ENCODE measurements at regions not wholly inside any gene's neighbourhood (a gene's known extent, or its start where the extent isn't known, plus 50 kb on each side); places are given as distances from the start of the nearest gene placed in this dataset.

DNA sequence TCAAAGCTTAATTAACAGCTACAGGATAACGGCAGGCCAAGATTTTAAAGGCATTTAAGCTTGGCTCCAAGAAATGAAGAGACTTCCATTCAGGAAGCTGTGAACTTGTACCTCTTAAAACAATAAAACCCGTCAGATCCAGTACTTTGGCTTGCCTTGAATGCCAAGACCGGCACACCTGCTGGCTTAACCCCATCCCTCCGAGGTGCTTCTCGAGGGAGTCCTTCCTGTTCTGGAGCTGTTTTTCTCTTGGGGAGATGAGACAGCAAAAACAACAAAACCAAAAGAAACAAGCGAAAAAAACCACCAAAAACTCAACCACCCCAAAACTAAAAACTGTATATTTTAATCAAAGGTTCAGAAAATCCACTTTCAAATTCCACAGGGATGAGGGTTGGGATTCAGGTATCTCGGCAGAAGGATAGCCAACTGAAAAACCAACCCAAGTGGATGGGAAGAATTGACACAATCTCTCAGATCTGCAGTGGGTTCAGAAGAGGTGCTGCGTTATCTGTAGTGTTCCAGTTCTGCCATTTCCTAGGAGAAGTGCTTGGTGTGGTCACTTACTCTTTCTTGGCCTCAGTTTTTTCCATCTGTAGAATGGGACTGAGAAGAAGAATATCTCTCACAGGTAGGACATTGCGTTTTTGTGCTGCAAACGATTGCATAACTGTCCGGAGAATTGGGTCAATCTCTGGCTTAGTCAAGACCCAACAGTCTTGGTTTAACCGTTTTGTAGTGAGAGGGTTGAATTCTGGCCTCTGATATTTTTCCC, 420.1 kb downstream of the VRK1 start:
- no peak for DNase-seq

DNA sequence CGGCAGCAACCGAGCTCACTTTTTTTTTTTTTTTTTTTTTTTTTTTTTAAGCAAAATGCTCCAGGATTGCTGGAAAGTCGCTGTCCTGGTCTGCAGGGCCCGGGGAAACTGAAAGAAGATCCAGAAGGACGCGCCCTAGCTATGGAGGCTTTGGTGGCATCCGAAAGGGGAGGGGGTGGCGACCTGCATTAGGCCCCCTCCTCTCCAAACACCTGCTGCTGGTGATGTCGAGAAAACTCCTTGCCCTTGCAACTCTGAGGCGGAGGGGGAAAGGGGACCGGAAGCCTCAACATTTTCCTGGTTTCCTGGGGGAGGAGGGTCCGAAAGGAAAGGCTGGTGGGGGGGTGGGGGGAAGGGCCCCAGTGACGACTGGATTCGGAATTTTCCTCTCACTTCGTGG, 421.1 kb downstream of the VRK1 start:
- DNase-seq, result no peak

DNA sequence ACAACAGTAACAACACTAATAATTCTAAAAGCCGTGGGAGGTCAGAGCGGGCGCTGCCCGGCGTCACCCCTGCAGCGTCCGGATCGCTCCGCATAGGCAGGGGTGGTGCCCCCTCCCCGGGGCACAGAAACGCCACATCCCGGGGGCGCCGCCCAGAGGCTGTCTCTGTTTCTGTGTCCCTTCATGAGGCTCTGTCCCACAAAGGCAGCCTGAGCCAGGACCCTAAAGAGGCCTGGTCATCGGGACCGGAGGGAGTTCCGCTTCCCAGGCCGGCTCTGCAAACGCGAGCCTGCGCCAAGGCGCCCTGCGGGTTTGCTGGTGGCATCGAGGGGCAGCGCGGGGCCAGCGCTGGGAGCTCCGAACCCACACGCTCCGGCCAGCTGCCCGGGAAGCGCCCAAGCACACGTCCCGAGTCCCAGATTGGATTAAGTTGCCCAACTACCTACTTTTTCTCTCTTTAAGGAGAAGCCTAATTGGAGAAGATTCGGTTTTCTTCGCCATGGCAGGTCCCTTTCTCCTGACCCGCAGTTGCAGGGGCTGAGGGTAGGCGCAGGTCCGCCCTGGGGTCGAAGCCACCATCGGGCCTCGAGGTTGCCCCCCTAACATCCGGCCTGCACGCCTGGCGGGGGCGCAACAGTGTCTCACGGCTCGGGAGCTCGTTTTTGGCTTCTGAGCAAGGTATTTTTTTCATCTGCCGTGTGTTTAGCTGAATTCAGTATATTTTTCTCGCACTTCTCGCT, 421.7 kb downstream of the VRK1 start:
- DNase-seq, result no peak

DNA sequence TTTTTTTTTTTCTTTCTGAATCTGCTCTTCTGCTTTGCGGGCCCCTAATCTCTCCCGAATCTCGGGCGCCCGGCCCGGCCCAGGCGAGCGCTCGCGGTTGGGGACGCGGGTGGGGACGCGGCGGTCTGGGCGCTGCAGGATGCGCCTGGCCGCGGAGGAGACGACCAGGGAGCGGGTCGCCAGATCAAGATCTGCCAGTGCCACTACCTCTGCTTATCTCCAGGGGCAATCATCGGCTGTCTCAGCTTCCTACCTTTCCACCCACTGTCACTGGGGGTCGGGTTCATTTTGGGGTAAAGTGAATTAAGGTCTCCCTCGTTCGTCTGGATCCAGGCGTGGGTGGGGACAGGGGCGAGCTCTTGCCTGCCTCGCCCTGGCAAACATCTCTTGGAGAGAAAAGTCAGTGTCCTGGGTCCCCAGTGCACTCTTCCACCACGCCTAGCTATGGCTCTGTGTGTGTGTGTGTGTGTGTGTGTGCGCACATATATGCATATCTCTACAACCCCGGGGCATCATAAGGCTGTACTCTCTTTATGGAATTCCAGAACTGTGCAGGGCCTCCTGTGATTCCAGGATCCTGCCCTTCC, 422.3 kb downstream of the VRK1 start:
- DNase-seq, result no peak

DNA sequence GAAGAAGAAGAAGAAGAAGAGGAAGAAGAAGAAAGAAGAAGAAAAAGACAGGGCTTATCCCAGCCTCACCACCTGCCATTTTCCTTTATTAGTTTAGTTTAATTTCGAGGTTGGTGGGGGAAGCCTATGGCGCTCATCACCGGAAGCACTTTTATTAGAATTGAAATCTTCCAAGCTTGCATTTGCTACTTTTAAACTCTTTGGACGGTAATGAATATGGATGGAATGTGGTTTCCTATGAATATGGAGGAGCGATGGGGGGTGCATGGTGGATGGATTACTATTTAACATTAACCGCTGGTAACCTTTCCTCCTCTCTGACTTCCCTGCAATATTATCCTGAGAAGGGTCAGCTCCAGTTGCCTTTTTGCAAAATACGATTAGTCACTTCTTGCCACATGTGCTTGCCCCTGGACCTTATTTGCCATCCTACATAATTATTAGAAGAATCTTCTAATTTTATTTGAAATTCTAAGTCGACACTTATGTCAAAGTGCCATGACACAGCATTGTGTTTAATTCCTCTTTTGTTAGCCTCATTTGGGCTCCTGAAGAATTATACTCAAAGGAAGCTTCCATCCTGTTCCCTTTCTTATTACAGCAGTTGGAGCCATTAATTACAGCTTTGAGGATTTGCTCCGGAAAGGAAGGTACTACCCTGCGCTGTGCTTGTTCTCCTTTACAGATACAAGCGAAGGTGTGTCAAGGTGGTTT, 424.5 kb downstream of the VRK1 start:
- no peak for DNase-seq

DNA sequence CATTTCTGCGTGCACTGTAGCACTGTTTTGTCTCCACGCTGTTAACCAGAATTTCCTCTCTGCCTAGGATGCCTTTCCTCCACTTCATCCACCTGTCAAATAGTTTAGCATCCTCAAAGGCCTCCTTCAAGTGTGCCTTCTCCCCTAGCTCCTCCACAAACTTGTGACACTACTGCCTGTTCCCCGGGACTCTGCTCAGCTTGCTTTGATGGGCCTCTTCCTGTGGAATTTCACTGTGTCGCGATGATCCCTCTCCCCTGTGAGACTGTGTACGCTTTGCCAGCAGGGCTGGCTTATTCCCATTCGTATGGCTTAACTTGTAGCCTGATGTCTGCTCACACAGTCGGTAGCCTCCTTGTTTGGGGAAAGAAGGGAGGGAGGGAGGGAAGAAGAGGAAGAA, 426.8 kb downstream of the VRK1 start:
- DNase-seq, result no peak

DNA sequence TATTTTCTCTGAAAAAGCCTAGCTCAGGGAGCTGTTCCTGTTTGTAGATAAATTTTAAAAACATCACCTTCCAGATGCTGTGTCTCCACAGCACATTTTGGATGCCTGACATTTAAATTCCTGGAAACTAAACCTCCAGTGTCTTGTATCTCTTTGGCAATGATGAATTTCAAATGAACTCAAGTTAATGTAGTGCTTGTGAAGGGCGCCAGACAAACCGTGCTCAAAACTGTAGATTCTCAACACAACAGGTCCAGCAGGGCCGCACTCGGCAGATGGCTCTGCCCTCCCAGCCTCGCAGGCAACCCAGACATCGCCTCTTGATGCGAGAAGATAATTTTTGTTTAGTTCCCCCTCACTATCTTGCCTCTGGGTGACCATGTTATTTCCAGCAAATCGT, 432.9 kb downstream of the VRK1 start:
- DNase-seq, result no peak

DNA sequence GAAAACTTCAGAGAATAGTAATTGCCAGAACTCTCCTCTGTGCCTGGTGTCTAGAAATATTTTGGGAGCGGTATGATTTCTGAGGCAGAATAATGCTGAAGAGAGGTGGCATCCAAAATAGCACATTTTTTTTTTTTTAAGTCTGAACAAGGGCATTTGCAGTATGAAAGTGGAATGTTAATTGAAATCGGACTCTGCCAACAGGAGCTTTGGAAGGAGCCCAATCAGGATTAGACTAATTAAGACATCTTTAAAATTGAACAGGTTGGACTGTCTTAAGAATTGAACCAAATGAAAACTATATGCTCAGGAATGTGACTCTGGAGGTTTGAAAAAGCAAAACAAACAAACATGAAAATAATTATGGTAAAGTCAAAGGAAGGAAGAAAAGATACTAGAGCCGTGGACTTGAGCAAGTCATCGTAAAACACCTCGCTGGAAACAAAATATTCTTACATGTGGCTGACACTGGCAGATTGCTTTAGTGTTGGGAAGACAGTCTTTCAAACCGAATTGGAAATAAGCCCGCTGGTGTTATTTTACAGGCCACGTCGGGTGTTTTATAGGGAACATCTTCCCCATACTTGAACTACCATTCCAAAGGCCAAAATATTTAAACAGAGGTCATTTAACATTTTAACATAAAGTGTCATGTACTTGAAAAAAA, 436.3 kb downstream of the VRK1 start:
- no peak for DNase-seq

DNA sequence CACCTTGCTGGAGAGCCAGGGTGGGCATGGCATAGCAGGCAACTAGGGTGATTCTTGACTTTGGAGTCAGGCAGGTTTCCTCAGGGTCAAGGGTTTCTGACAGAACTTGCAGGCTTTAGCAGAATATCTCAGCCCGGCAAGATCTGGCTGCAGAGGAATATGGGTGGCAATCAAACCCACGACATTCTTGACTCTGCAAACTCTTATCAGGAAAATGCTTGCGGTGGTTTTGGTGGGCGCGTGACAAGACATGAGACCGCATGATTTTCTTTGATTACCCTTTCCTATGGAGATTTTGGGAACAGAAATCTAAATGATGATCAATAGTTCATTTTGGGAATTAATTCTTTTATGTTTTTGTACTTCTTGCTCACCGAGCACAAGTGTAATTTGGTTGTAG, 449.5 kb downstream of the VRK1 start:
- no peak for DNase-seq

DNA sequence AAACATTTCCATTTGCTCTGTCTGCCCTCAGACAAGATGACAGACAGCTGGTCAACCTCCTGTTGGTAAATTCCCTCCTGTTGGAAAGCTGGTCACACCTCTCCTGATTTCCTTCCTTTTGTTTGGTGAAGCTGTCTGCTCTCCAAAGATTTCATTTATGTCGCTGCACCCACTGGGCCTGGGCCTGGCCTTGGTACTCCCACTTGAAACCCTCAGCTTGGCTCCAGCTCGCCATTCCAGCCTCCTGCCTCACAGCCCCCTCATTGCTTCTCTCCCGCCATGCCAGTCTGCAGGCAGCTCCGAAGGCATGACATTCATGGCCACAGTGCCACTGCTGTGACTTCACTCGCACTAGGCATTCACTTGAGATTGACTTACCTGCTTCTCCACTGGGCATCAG, 451.8 kb downstream of the VRK1 start:
- DNase-seq, result no peak

DNA sequence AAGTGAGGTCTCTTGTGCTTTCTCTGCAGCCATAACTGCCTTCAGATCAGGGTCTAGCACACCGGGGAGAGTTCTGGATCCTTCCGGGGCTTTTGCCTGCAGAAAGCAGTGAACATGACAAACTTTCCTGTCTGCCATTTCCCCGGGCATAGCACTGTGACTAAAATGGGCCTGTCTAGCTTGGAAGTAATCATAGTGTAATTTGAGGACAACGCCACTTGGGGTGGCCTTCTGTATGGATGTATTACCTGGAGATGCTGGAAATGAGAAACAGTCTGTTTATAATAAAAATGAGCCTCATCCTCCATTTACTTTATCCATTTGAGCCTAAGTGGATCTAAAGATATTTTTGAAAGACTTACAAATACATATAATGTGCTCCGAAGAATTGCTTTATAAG, 453.7 kb downstream of the VRK1 start:
- no peak for DNase-seq

DNA sequence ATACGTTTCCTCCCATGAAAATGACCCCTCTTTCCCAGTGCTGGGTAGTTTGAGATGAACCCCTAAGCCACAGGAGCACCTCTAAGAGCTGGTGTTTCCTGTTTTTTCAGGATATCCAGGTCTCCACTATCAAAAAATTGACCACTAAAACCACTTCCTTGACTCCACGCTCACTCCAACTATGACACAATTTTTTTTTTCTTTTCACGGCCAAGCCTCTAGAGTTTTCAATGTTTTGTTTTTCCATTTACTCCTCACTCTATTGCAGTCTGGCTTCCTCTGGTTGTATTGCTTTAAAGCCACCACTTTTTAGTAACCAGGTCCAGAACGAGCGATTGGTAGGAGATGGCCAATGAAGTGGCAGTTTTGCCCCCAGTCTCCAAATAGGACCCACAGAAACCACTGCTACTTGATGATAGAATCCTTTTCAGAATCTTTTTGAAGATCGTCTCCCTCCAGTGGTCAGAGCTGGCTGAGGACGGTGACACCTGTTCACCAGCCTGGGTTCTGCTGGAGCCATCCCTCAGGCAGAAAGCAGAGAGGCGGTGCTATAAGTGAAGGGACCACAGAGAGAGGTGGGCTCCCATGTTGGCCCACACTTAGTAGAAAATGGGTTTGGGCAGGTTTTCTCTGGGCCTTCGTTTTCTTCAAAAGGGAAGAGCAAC, 454.4 kb downstream of the VRK1 start:
- no peak for DNase-seq

DNA sequence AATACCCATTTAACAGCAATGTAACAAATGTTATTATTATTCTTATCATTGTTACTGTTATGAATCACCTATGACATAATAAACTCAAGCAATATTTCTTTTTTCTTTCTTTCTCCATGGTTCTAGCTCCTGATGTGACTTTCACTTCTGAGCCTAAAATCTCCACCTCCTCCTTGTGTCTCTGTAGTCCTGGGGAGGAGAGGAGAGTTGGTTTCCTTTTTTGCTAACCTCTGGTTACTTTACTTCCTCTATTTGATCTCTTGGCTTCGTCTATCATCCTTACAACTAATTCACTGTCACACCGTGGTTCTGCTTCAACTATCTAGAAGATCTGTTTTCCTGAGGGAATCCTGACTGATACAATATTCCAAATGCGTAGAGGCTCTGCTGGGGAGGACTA, 456.6 kb downstream of the VRK1 start:
- no peak for DNase-seq

DNA sequence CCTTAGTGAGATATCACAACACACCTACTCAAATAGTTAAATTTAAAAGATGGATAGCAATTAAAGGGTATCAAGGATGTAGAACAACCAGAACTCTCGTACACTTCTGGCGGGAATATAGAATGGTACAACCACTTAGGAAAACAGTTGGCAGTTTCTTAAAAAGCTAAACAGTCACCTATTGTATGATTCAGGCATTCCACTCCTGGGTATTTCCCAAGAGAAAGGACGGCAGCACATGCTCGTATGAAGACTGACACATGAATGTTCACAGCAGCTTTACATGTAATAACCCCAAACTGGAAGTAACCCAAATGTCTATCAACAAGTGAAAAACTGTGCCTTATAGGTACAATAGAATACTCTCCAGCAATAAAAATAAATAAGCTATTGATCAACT, 465.2 kb downstream of the VRK1 start:
- DNase-seq, result no peak

DNA sequence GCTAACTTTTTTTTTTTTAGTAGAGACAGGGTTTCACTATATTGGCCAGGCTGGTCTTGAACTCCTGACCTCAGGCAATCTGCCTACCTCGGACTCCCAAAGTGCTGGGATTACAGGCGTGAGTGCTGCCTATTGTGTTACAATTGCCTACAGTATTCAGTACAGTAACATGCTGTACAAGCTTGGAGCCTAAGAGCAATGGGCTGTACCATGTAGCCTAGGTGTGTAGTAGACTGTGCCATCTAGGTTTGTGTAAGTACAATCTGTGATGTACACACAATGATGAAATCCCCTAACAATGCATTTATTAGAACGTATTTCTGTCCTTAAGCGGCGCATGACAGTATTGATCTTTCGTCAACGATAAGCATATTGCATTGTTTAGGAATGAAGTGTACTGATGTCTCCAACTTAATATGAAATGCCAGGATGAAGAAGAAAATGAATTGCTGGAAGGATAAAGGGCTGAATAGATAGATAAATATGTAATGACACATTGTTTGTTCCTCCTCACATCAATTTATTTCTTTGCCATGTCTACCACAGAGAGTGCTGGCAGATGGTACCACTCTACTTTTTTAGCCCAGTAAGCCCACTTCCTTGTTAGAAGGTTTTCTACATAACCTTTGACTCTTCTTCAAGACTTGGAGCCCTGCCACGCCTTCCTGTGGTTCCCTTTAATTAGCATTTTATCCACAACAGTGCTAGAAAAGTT, 467.5 kb downstream of the VRK1 start:
- DNase-seq, result no peak

DNA sequence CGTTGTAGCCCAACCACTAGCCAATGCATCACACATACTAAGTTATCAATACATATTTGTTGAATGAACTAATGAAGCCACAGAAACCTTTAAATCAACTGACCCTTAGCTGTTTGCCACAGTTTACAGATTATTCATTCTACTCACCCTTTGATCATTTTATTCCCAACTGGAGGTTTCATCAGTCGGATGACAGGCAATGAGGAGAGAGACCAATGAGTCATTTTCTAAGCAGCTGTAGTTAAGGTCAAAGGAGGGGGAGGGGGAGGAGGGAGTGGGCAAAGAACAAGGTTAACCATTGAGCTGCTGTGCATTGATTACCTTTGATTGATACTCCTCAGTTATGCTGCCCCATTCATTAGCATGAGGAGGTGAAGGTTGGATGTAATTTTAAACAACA, 469.5 kb downstream of the VRK1 start:
- DNase-seq, result no peak

DNA sequence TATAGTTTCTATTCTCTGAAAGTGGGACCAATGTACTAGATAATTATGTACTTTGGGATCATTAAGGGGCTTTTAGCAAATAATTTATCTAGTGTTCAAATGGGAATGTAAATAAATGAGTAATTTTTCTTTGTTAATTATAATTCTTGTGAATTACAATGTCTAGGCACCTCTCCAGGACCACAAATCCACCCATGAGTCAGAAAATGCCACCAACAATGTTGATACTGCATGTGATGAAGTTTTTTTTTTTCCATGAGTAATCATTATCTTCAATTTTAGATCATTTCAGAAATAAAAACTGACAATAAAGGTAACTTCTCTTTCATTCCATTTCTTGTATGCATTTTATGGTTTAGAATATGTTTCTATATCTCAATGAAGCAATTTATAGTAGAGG, 470.3 kb downstream of the VRK1 start:
- no peak for DNase-seq

DNA sequence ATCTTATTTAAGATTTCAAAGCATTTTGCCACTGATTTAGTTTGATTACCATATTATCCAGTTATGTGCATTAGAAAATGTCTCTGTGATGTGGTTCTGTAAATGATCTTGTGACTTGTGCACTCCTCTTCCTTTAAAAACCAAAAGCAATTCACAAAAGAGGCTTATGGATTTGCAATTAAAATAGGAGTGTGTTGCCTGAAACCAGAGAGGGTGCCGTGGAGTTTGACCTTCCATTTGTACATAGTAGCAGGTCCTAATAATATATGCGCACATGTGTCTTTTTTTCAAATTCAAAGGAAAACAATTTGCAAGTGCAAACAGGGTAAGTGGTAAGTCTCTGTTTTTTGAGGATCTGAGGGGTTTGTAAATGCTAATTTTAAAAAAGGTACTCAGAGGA, 470.9 kb downstream of the VRK1 start:
- no peak for DNase-seq

DNA sequence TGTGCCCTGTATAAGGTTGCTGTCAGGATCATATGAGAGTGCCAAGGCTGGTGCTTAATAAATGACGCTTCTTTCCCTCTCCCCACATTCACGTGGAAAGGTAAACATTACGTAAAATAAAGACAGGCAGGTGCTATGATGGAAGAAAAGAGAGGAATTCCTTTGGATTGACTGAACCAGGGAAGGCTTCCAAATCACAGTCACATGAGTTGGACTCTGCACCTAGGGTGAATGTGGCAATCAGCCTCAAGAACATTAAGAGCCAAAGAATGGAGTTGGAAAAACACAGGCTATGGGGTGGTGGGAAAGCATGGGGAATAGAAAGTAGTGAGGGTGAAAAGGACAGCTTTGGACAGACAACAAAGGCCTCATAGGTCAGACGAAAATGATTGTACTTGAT, 473.1 kb downstream of the VRK1 start:
- DNase-seq, result no peak

DNA sequence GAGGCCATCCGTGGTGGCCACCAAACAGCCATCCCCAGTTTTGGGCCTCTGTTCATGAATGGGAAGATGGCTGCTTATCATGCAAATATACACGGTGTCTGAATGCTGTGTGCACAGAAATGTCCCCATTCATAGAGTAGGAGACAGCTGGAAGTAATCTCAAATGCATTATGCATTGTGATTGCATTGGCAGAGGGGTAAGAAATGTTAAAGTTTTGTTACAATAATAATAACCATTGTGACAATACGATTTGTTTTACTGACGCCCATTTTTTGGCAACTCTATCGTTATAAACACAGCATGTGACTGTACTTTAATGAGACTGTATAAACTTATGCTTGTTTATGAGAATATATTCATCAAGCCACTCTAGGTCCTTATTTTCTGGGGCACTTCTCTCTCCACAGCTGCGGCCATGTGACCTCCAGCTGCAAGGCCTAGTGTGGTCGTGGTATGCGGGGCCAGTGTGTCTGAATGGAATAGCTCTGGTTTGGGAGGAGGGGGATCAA, 474.3 kb downstream of the VRK1 start:
- DNase-seq, result no peak

DNA sequence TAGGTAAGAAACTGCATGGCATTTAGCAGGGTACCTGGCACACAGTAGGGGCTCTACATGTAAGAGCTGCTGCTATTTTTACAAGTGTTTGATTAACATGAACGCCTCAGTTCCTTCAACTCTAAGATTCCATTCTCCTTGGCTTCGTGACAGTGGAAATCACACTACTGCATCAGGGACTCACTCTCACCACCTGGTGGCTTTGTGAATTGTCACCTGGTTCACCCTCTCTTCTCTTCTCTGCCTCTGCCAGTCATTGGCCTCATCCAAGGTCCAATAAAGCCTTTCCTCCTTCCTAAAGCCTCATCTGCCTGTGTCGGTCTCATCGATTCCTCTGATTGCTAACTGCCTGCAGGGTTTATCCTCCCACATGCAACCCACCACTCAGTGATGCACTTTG, 476.4 kb downstream of the VRK1 start:
- no peak for DNase-seq

DNA sequence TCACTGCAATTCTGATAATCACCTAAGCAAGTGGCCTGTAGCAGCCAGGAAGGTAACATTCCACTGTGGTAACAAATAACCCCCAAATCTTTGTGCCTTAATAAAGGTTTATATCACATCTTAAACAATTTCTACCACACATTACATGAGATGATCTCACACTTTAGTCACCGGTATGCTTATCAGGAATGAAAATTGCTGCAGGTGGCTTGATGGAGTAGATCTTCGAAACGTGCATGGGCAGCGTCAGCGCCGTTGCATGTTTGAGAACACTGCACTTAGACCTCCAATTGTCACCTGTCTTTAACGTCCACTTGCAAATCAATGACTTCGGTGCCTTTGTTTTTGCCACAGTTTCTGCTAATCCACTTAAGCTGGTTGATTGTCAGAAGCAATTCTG, 477.4 kb downstream of the VRK1 start:
- no peak for DNase-seq
